ENCODE measurements at regions not wholly inside any gene's neighbourhood (a gene's known extent, or its start where the extent isn't known, plus 50 kb on each side); places are given as distances from the start of the nearest gene placed in this dataset.

- DNase-seq (ENCODE audit: insufficient read length, low spot score, missing footprints) = no peak
- H3K4me2 ChIP-seq (ENCODE audit: insufficient read depth, low read length) = no peak overlapping the region
- no peak overlapping the region for H3K4me3 ChIP-seq (ENCODE audit: insufficient read depth, low read length)
- no peaks in the 10 kb centered on the region for H3K36me3 ChIP-seq (ENCODE audit: insufficient read depth, low read length)
- no peaks in the 10 kb centered on the region for H3K79me2 ChIP-seq (ENCODE audit: insufficient read depth, low read length)
- no peaks in the 10 kb centered on the region for H3K27me3 ChIP-seq (ENCODE audit: insufficient read depth, low read length)
- no peak overlapping the region for H3K27ac ChIP-seq (ENCODE audit: low read depth, low read length)
- H3K4me1 ChIP-seq (ENCODE audit: insufficient read depth, low read length) = no peaks in the 10 kb centered on the region
- H4K20me1 ChIP-seq (ENCODE audit: insufficient read depth, low read length) = no peaks in the 10 kb centered on the region
- no peak for TF ChIP-seq CTCF (IDR thresholded peaks at IDR 0.05; ENCODE audit: extremely low read depth, low read depth, low read length)
- H3K9me3 ChIP-seq (ENCODE audit: low read depth, low read length) = no peaks in the 10 kb centered on the region
- no peak overlapping the region for H2AFZ ChIP-seq (ENCODE audit: low read length)
Measured at GRCh38 chr20:41776421-41776820, 158.2 kb upstream of the CHD6 start.

GRCh38 chr20:41774291-41774690, 156.1 kb upstream of the CHD6 start:
- Histone ChIP-seq H3K4me1 (ENCODE audit: insufficient read depth, low read length) (no peaks in the 10 kb centered on the region), H2AFZ (ENCODE audit: low read length) (no peak overlapping the region), H3K9me3 (ENCODE audit: low read depth, low read length) (no peaks in the 10 kb centered on the region), H3K27me3 (ENCODE audit: insufficient read depth, low read length) (no peaks in the 10 kb centered on the region), H3K36me3 (ENCODE audit: insufficient read depth, low read length) (no peaks in the 10 kb centered on the region), H3K4me2 (ENCODE audit: insufficient read depth, low read length) (no peak overlapping the region), H3K4me3 (ENCODE audit: insufficient read depth, low read length) (no peak overlapping the region), H4K20me1 (ENCODE audit: insufficient read depth, low read length) (no peaks in the 10 kb centered on the region), H3K79me2 (ENCODE audit: insufficient read depth, low read length) (no peaks in the 10 kb centered on the region), H3K27ac (ENCODE audit: low read depth, low read length) (no peak overlapping the region)
- DNase-seq (ENCODE audit: insufficient read length, low spot score, missing footprints) = no peak
- TF ChIP-seq CTCF (IDR thresholded peaks at IDR 0.05; ENCODE audit: extremely low read depth, low read depth, low read length) = no peak

- no peak for TF ChIP-seq CTCF (IDR thresholded peaks at IDR 0.05; ENCODE audit: extremely low read depth, low read depth, low read length)
- H3K4me1 ChIP-seq (ENCODE audit: insufficient read depth, low read length) = no peaks in the 10 kb centered on the region
- no peaks in the 10 kb centered on the region for H4K20me1 ChIP-seq (ENCODE audit: insufficient read depth, low read length)
- no peaks in the 10 kb centered on the region for H3K27me3 ChIP-seq (ENCODE audit: insufficient read depth, low read length)
- no peak overlapping the region for H3K4me3 ChIP-seq (ENCODE audit: insufficient read depth, low read length)
- H3K9me3 ChIP-seq (ENCODE audit: low read depth, low read length) = no peaks in the 10 kb centered on the region
- no peak overlapping the region for H3K4me2 ChIP-seq (ENCODE audit: insufficient read depth, low read length)
- H3K79me2 ChIP-seq (ENCODE audit: insufficient read depth, low read length) = no peaks in the 10 kb centered on the region
- no peak for DNase-seq (ENCODE audit: insufficient read length, low spot score, missing footprints)
- H2AFZ ChIP-seq (ENCODE audit: low read length) = no peak overlapping the region
- H3K27ac ChIP-seq (ENCODE audit: low read depth, low read length) = no peak overlapping the region
- no peaks in the 10 kb centered on the region for H3K36me3 ChIP-seq (ENCODE audit: insufficient read depth, low read length)
Measured at GRCh38 chr20:41770965-41771364, 152.8 kb upstream of the CHD6 start.

GRCh38 chr20:41770427-41770826, 152.2 kb upstream of the CHD6 start:
- H3K4me2 ChIP-seq (ENCODE audit: insufficient read depth, low read length) = no peak overlapping the region
- H4K20me1 ChIP-seq (ENCODE audit: insufficient read depth, low read length) = no peaks in the 10 kb centered on the region
- no peak for DNase-seq (ENCODE audit: insufficient read length, low spot score, missing footprints)
- H2AFZ ChIP-seq (ENCODE audit: low read length) = no peak overlapping the region
- no peak overlapping the region for H3K4me3 ChIP-seq (ENCODE audit: insufficient read depth, low read length)
- no peak overlapping the region for H3K27ac ChIP-seq (ENCODE audit: low read depth, low read length)
- H3K27me3 ChIP-seq (ENCODE audit: insufficient read depth, low read length) = no peaks in the 10 kb centered on the region
- H3K4me1 ChIP-seq (ENCODE audit: insufficient read depth, low read length) = no peaks in the 10 kb centered on the region
- no peaks in the 10 kb centered on the region for H3K36me3 ChIP-seq (ENCODE audit: insufficient read depth, low read length)
- no peak for TF ChIP-seq CTCF (IDR thresholded peaks at IDR 0.05; ENCODE audit: extremely low read depth, low read depth, low read length)
- H3K9me3 ChIP-seq (ENCODE audit: low read depth, low read length) = no peaks in the 10 kb centered on the region
- no peaks in the 10 kb centered on the region for H3K79me2 ChIP-seq (ENCODE audit: insufficient read depth, low read length)
